GM12872 (cell line): ENCODE measurements at regions not wholly inside any gene's neighbourhood (a gene's known extent, or its start where the extent isn't known, plus 50 kb on each side); places are given as distances from the start of the nearest gene placed in this dataset.

ENCODE experiments used
- TF ChIP-seq, protein P1 (sequence below): IDR thresholded peaks from 3 replicates; pipeline ENCODE4 v1.5.1; 2011; ENCODE audit warnings: low read depth, mild to moderate bottlenecking, low read length, moderate library complexity; ENCODE audit not compliant: insufficient read depth

DNA sequence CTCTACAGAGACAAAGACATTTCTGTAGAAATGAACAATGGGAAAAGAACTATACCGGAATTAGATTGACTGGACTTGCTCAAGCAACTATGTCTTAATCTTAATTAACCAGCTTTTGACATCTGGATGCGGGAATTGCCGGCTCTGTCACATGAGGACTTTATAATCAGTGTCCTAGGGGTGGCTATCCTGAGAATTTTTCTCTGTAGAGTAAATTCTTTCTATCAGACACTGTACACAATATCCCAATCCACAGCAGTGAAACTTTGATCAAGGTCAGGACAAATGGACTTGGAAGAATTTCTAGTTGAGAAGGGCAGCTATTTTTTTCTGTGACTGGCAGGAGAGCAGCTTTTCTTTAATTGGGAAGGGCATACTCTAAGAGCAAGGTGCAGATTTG, 322.1 kb downstream of the HRH4 start:
- TF ChIP-seq, protein P1, sequence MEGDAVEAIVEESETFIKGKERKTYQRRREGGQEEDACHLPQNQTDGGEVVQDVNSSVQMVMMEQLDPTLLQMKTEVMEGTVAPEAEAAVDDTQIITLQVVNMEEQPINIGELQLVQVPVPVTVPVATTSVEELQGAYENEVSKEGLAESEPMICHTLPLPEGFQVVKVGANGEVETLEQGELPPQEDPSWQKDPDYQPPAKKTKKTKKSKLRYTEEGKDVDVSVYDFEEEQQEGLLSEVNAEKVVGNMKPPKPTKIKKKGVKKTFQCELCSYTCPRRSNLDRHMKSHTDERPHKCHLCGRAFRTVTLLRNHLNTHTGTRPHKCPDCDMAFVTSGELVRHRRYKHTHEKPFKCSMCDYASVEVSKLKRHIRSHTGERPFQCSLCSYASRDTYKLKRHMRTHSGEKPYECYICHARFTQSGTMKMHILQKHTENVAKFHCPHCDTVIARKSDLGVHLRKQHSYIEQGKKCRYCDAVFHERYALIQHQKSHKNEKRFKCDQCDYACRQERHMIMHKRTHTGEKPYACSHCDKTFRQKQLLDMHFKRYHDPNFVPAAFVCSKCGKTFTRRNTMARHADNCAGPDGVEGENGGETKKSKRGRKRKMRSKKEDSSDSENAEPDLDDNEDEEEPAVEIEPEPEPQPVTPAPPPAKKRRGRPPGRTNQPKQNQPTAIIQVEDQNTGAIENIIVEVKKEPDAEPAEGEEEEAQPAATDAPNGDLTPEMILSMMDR: no peak

DNA sequence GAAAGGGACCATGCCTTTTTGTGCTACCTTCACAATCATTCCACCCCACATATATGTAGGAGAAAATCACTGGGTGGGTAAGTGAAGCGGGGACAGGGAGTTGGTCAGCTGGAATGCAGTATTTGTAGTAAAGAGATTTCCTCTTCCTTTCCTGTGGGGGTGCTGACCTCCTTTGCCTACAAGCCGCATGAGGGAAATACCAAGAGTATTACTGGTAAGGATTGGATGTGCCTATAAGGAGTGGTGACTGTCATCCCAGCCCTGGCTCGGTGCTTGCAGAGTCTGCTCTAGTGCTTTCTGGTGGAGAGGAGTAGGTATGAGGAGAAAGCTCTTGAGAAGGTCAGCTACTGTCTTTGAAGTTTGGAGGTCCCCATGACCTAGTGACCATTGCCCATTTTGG, 324.6 kb downstream of the HRH4 start:
- TF ChIP-seq, protein P1: no peak

DNA sequence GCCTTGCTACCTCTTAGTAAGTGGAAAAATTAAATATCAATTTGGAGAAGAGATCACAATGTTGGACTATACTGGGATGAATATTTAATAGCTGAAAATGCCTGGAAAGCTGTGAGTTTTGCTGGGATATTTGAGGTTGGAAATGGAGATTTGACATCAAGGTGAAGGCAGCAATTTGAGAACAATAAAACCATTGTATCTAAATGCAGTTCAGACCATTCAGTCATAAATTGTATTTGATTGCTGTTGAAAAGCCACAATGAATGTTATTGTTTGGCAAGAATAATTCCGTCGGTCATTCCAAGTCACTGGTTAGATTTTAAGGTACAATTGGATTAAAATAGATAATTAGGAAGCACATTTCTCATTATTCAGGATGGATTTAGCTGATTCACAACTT, 325.6 kb downstream of the HRH4 start:
- TF ChIP-seq, protein P1: no peak

DNA sequence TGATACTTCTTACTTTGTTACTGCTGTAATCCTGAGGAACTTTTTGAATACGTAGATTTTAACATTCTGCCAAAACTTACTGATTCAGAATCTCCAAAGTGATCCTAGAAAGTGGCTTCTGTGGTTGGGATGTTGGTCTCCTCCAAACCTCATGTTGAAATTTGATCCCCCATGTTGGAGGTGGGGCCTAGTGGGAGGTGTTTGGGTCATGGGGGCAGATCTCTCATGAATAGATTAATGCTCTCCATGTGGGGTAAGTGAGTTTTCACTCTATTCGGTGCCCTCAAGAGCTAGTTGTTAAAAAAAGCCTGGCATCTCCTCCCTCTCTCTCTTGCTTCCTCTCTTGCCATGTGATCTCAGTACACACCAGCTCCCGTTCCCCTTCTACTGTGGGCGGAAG, 329.9 kb downstream of the HRH4 start:
- TF ChIP-seq, protein P1: no peak

DNA sequence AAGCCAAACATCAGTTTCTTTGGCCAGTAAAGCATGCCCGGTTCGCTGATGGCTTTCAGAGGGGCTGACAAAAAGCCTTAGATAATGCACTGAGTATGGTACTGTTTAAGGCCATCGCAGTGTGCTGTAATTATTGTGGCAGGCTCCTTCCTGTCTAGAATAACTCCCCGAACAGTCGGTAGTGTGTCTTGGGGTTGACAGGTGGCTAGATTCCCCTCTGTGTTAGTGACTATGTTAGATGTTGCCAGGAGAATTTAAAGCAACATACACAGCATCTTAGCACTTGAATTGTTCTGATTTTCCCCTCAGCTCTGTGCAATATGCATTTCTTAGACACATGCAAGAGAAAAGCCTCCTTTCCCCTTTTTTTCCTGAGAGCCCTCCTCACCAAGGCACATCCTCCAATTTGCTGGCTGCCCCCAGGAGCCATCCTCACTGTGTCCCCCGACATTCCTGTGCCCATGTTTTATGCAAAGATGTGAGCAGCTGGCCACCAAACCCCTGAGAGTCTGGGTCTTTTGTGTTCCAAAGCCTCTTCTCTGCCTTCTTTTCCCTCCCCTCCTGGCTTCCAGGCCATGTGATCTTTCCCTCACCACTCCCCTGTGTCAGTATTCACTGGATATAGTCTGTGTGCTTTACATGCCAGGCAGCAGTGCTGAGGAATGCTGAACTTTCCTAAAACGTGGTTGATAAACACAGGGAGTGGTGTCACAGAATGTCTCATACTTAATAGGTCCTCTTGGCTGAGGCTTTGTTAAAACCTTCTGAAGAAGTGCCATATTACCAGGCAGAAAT, 331.5 kb downstream of the HRH4 start:
- TF ChIP-seq, protein P1: no peak

DNA sequence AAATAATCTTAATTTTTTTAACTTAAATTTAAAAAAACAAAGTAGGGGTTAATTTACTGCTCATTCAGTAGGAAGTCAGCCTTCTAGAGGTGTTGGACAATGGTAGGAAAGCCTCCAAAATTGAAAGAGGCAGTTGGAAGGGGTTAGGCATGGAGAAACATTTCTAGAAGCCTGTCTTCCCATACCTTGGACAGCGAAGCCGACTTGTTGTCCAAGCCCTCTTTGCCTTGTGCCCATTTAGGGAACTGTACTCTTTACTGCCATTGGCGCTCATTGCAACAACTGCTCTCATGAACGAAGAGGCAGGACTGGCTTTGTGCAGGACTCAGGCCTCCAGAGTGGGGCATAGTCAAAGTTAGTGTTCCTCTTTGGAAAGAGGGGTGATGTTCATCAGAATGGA, 333.3 kb downstream of the HRH4 start:
- TF ChIP-seq, protein P1: no peak

DNA sequence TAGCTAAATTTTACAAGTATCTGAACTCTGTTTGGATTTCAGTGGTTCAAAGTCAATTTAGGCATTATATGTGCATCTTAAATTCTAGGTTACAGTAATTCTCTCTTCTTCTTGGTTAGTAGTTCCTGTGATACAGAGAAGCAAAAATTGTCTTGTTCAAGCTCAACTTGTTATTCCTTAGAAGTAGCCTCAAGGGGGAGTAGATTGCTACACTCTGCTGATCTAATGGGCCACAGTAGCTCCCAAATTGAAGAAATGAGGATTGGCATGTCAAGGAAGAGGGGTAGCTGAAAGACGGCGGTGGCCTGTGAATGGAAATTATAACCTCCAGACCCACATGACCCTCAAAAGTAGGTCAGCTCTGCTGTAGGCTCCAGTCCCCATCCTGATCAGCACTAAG, 334.7 kb downstream of the HRH4 start:
- TF ChIP-seq, protein P1: no peak
